Heart left ventricle (tissue), 13 donors: ENCODE measurements at regions not wholly inside any gene's neighbourhood (a gene's known extent, or its start where the extent isn't known, plus 50 kb on each side); places are given as distances from the start of the nearest gene placed in this dataset.
"Not testable (repeated sequence)": the region's sequence is repeated elsewhere in the genome, so short reads cannot be mapped to it uniquely, and the experiment has no call there.

Source experiments
- CTCF ChIP-seq, 12 donors: fragments of 200-600 bp; sonication (generic) in 4 of 12; IDR thresholded peaks; one replicate each; pipeline versions ENCODE4 v1.5.0 to v1.8.0; 2018 to 2022; ENCODE audit warnings: antibody characterized with exemption in 12 of 12, mild to moderate bottlenecking in 5 of 12
- POLR2A ChIP-seq, 2 donors: fragments of 450-650 bp; IDR thresholded peaks; one replicate each; pipeline ENCODE4 v1.6.1; 2017; ENCODE audit warnings: antibody characterized with exemption in 2 of 2, mild to moderate bottlenecking in 2 of 2, moderate library complexity in 2 of 2
- donor health status: ischemic (EF 13 %, LVEDD 7.1; RV severe dilation, severe dysfunction).
- donor health status: DM: no; HTN: yes; CAD: no.
- donor health status: DM: no; HTN: no; CAD: no.
- donor health status: ischemic (EF 25% LVEDD 6.9; RV normal size, moderate dysfunction).
- donor health status: ischemic (EF 25% LVEDD 5.7; RV mildly dilated, moderate dysfunction).
- donor health status: ischemic (EF 35%, LVEDD 5.7; RV mildly dilated, moderate dysfunction).
- donor health status: nonischemic (EF 11% LVEDD 7.7; RV severe dilation, severe dysfunction).
- donor health status: DM: yes; HTN: yes; CAD: no.
- donor health status: PGD.
- donor health status: ischemic (EF 29% LVEDD 5.4; RV normal size, mild dysfunction).
- donor health status: nonischemic (EF 23%, LVEDD 6.1; RV moderate dilation, normal function).

- not testable (repeated sequence) for TF ChIP-seq CTCF, POLR2A (IDR thresholded peaks at IDR 0.05)
Measured at GRCh38 chrX:144208360-144209024, 324.6 kb downstream of the UBE2NL start.
